ENCODE measurements at regions not wholly inside any gene's neighbourhood (a gene's known extent, or its start where the extent isn't known, plus 50 kb on each side); places are given as distances from the start of the nearest gene placed in this dataset.

GRCh38 chr22:27135031-27135981, 477.9 kb downstream of the MIAT start:
- H3K27me3 ChIP-seq (replicated peaks; ENCODE audit: insufficient read depth, low read length) = peaks cover 96% of the 10 kb centered on the region
- H4K20me1 ChIP-seq (ENCODE audit: insufficient read depth, low read length) = no peaks in the 10 kb centered on the region
- no peak overlapping the region for H3K4me3 ChIP-seq (ENCODE audit: low read length)
- H3K4me2 ChIP-seq (ENCODE audit: low read depth, low read length) = no peak overlapping the region
- no peak overlapping the region for H3K27ac ChIP-seq (ENCODE audit: low read length)
- H3K79me2 ChIP-seq (ENCODE audit: low read length) = no peaks in the 10 kb centered on the region
- no peaks in the 10 kb centered on the region for H3K9me3 ChIP-seq (replicated peaks; ENCODE audit: insufficient read depth, low read length)
- no peaks in the 10 kb centered on the region for H3K4me1 ChIP-seq (ENCODE audit: low read length)
- H3K9ac ChIP-seq (ENCODE audit: low read length) = no peak overlapping the region
- H3K9me2 ChIP-seq (replicated peaks; ENCODE audit: insufficient read depth, low read length) = no peaks in the 10 kb centered on the region
- TF ChIP-seq EZH2 (optimal IDR thresholded peaks at IDR 0.05; ENCODE audit: low read depth, low read length) (no peak), EZH2phosphoT487 (IDR thresholded peaks at IDR 0.05; ENCODE audit: low read length) (no peak), CTCF (IDR thresholded peaks at IDR 0.05; ENCODE audit: low read length) (no peak)
- no peaks in the 10 kb centered on the region for H3K36me3 ChIP-seq (replicated peaks; ENCODE audit: insufficient read depth, low read length)
- DNase-seq = no peak
- no peak overlapping the region for H2AFZ ChIP-seq (ENCODE audit: low read length)
- no peaks in the 10 kb centered on the region for H3F3A ChIP-seq (ENCODE audit: insufficient read depth, low read length)

GRCh38 chr22:27136596-27136995, 479.2 kb downstream of the MIAT start:
- TF ChIP-seq EZH2 (optimal IDR thresholded peaks at IDR 0.05; ENCODE audit: low read depth, low read length) (no peak), CTCF (IDR thresholded peaks at IDR 0.05; ENCODE audit: low read length) (no peak), EZH2phosphoT487 (IDR thresholded peaks at IDR 0.05; ENCODE audit: low read length) (no peak)
- H3F3A ChIP-seq (ENCODE audit: insufficient read depth, low read length) = no peaks in the 10 kb centered on the region
- no peak for DNase-seq

GRCh38 chr22:27137871-27138337, 480.5 kb downstream of the MIAT start:
- peaks cover 94% of the 10 kb centered on the region for H3K27me3 ChIP-seq (replicated peaks; ENCODE audit: insufficient read depth, low read length)
- H3K36me3 ChIP-seq (replicated peaks; ENCODE audit: insufficient read depth, low read length) = no peaks in the 10 kb centered on the region
- H2AFZ ChIP-seq (ENCODE audit: low read length) = no peak overlapping the region
- no peak overlapping the region for H3K4me2 ChIP-seq (ENCODE audit: low read depth, low read length)
- no peaks in the 10 kb centered on the region for H3K9me2 ChIP-seq (replicated peaks; ENCODE audit: insufficient read depth, low read length)
- no peaks in the 10 kb centered on the region for H3K79me2 ChIP-seq (ENCODE audit: low read length)
- H4K20me1 ChIP-seq (ENCODE audit: insufficient read depth, low read length) = no peaks in the 10 kb centered on the region
- no peaks in the 10 kb centered on the region for H3K9me3 ChIP-seq (replicated peaks; ENCODE audit: insufficient read depth, low read length)
- no peaks in the 10 kb centered on the region for H3K4me1 ChIP-seq (ENCODE audit: low read length)
- DNase-seq = no peak
- H3K27ac ChIP-seq (ENCODE audit: low read length) = no peak overlapping the region
- no peak overlapping the region for H3K4me3 ChIP-seq (ENCODE audit: low read length)
- H3K9ac ChIP-seq (ENCODE audit: low read length) = no peak overlapping the region
- no peaks in the 10 kb centered on the region for H3F3A ChIP-seq (ENCODE audit: insufficient read depth, low read length)
- no peak for TF ChIP-seq EZH2 (optimal IDR thresholded peaks at IDR 0.05; ENCODE audit: low read depth, low read length)

More at GRCh38 chr22:27136596-27136995, 479.2 kb downstream of the MIAT start:
- Histone ChIP-seq H3K4me1 (ENCODE audit: low read length) (no peaks in the 10 kb centered on the region), H3K4me3 (ENCODE audit: low read length) (no peak overlapping the region), H3K9me2 (replicated peaks; ENCODE audit: insufficient read depth, low read length) (no peaks in the 10 kb centered on the region), H3K27ac (ENCODE audit: low read length) (no peak overlapping the region), H3K9ac (ENCODE audit: low read length) (no peak overlapping the region), H3K27me3 (replicated peaks; ENCODE audit: insufficient read depth, low read length) (peaks cover 99% of the 10 kb centered on the region), H3K9me3 (replicated peaks; ENCODE audit: insufficient read depth, low read length) (no peaks in the 10 kb centered on the region), H2AFZ (ENCODE audit: low read length) (no peak overlapping the region), H4K20me1 (ENCODE audit: insufficient read depth, low read length) (no peaks in the 10 kb centered on the region), H3K4me2 (ENCODE audit: low read depth, low read length) (no peak overlapping the region), H3K79me2 (ENCODE audit: low read length) (no peaks in the 10 kb centered on the region), H3K36me3 (replicated peaks; ENCODE audit: insufficient read depth, low read length) (no peaks in the 10 kb centered on the region)

GRCh38 chr22:27138471-27138870, 481.1 kb downstream of the MIAT start:
- Histone ChIP-seq H3K36me3 (replicated peaks; ENCODE audit: insufficient read depth, low read length) (no peaks in the 10 kb centered on the region), H3K79me2 (ENCODE audit: low read length) (no peaks in the 10 kb centered on the region), H2AFZ (ENCODE audit: low read length) (no peak overlapping the region), H3F3A (ENCODE audit: insufficient read depth, low read length) (no peaks in the 10 kb centered on the region), H4K20me1 (ENCODE audit: insufficient read depth, low read length) (no peaks in the 10 kb centered on the region), H3K9me3 (replicated peaks; ENCODE audit: insufficient read depth, low read length) (no peaks in the 10 kb centered on the region), H3K27ac (ENCODE audit: low read length) (no peak overlapping the region), H3K4me2 (ENCODE audit: low read depth, low read length) (no peak overlapping the region), H3K4me3 (ENCODE audit: low read length) (no peak overlapping the region), H3K9me2 (replicated peaks; ENCODE audit: insufficient read depth, low read length) (no peaks in the 10 kb centered on the region), H3K27me3 (replicated peaks; ENCODE audit: insufficient read depth, low read length) (peaks cover 88% of the 10 kb centered on the region), H3K4me1 (ENCODE audit: low read length) (no peaks in the 10 kb centered on the region), H3K9ac (ENCODE audit: low read length) (no peak overlapping the region)
- TF ChIP-seq CTCF (IDR thresholded peaks at IDR 0.05; ENCODE audit: low read length) (no peak), EZH2 (optimal IDR thresholded peaks at IDR 0.05; ENCODE audit: low read depth, low read length) (no peak), EZH2phosphoT487 (IDR thresholded peaks at IDR 0.05; ENCODE audit: low read length) (no peak)
- DNase-seq = no peak

Measured in MM.1S (cell line).